ENCODE measurements at regions not wholly inside any gene's neighbourhood (a gene's known extent, or its start where the extent isn't known, plus 50 kb on each side); places are given as distances from the start of the nearest gene placed in this dataset.
"Not testable (repeated sequence)": the region's sequence is repeated elsewhere in the genome, so short reads cannot be mapped to it uniquely, and the experiment has no call there.

DNA sequence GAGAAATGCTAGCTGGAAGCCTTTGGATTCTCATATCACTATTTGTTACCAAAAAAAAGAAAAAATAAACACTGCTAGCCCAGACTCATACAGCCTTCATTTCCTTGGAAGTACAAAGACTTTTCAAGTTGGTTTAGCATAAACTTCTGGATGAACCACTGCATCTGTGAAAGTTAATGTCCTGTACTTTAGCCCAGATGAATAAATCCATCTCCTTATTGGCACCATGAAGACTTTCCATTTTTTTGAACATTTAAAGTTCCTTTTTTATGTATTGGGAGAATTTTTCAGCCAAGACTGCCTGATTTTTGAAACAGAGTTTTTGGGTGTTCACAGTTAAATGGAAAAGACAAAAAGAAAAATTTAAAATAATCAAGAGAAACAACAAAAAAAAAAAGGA is 184.0 kb upstream of the C1orf87 start:
- no peak overlapping the region for H2AFZ ChIP-seq (ENCODE audit: low read depth, low read length)
- H3K9me3 ChIP-seq (ENCODE audit: control insufficient read depth, low read length), result no peaks in the 10 kb centered on the region
- no peak overlapping the region for H3K4ac ChIP-seq (ENCODE audit: low read depth in 1 of 2, low read length in 2 of 2)
- no peak overlapping the region for H4K8ac ChIP-seq (ENCODE audit: low read length)
- H3K4me2 ChIP-seq (ENCODE audit: low read length, poor library complexity, severe bottlenecking), result no peak overlapping the region
- H3K14ac ChIP-seq (ENCODE audit: low read length in 2 of 2), result no peak overlapping the region
- H2BK12ac ChIP-seq (ENCODE audit: low read length in 2 of 2), result no peak overlapping the region
- no peak for DNase-seq
- no peaks in the 10 kb centered on the region for H3K27me3 ChIP-seq (ENCODE audit: control insufficient read depth in 1 of 2, insufficient read depth in 1 of 2, low read length in 2 of 2)
- no peak overlapping the region for H2BK120ac ChIP-seq (ENCODE audit: low read depth, low read length)
- H3K27ac ChIP-seq (ENCODE audit: low read length, poor library complexity, severe bottlenecking), result no peak overlapping the region
- H4K91ac ChIP-seq (ENCODE audit: low read length), result no peak overlapping the region
- no peaks in the 10 kb centered on the region for H3K79me1 ChIP-seq (replicated peaks; ENCODE audit: low read length, poor library complexity, severe bottlenecking)
- H3K4me1 ChIP-seq (ENCODE audit: control insufficient read depth, insufficient read depth, low read depth, low read length), result no peaks in the 10 kb centered on the region
- H2BK5ac ChIP-seq (ENCODE audit: low read depth, low read length, poor library complexity, severe bottlenecking), result no peak overlapping the region
- no peak overlapping the region for H2BK15ac ChIP-seq (ENCODE audit: low read depth, poor library complexity, severe bottlenecking)
- H3K9ac ChIP-seq (ENCODE audit: low read length), result no peak overlapping the region
- no peak overlapping the region for H3K4me3 ChIP-seq (ENCODE audit: insufficient read depth in 1 of 2, low read depth in 1 of 2, low read length in 2 of 2)
- no peak overlapping the region for H3K23ac ChIP-seq (ENCODE audit: low read length in 2 of 2)
- H2AK5ac ChIP-seq (ENCODE audit: low read length, severe bottlenecking), result no peak overlapping the region
- H3K18ac ChIP-seq (ENCODE audit: low read depth in 1 of 2, low read length in 2 of 2), result no peak overlapping the region
- no peaks in the 10 kb centered on the region for H3K36me3 ChIP-seq (ENCODE audit: control insufficient read depth in 1 of 2, insufficient read depth in 2 of 2, low read depth in 1 of 2, low read length in 2 of 2)

DNA sequence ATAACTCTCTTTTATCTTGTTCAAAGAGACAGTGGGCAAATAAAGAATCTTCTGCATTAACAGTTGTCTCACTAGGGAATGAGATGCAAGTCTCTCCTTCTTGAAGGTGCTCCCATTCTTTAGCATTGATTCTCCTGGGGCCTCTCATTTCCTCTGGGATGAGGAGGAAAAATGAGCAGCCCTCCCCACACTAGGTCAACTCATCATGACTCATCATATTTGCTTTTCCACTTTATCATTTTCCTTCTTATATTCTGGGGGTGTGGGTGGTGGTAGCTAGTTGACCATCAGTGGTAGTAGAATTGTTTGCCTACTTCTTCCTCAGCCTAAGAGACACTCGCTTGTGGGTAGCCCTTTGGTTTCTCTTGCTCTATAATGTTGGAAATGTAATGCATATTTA is 182.0 kb upstream of the C1orf87 start:
- no peak overlapping the region for H2BK5ac ChIP-seq (ENCODE audit: low read depth, low read length, poor library complexity, severe bottlenecking)
- WGBS, result no CpG with 5 or more reads among the region's 1 CpG
- no peak overlapping the region for H2AK5ac ChIP-seq (ENCODE audit: low read length, severe bottlenecking)

DNA sequence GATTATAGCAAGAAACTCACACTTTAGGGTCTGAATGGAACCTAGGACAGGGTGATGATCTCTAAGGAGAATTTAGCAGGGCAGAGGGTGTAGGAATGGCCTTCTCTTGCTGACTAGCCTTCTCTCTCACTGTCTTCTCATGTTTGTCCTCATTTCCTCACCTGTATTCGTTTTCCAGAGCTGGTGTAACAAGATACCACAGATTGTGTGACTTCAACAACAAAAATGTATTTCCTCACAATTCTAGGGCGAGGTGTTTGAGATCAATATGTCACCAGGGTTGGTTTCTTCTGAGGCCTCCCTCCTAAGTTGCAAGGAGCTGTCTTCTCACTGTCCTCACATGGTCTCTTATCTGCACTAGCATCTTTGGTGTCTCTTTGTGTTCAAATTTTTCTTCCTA is 177.9 kb upstream of the C1orf87 start:
- Histone ChIP-seq H3K4ac (ENCODE audit: low read depth in 1 of 2, low read length in 2 of 2) (no peak overlapping the region), H4K8ac (ENCODE audit: low read length) (no peak overlapping the region), H3K4me3 (ENCODE audit: insufficient read depth in 1 of 2, low read depth in 1 of 2, low read length in 2 of 2) (no peak overlapping the region), H3K79me1 (replicated peaks; ENCODE audit: low read length, poor library complexity, severe bottlenecking) (no peaks in the 10 kb centered on the region), H3K27ac (ENCODE audit: low read length, poor library complexity, severe bottlenecking) (no peak overlapping the region), H3K4me1 (ENCODE audit: control insufficient read depth, insufficient read depth, low read depth, low read length) (no peaks in the 10 kb centered on the region), H3K23ac (ENCODE audit: low read length in 2 of 2) (no peak overlapping the region), H2AFZ (ENCODE audit: low read depth, low read length) (no peak overlapping the region), H3K27me3 (ENCODE audit: control insufficient read depth in 1 of 2, insufficient read depth in 1 of 2, low read length in 2 of 2) (no peaks in the 10 kb centered on the region), H3K18ac (ENCODE audit: low read depth in 1 of 2, low read length in 2 of 2) (no peak overlapping the region), H2BK120ac (ENCODE audit: low read depth, low read length) (no peak overlapping the region), H3K4me2 (ENCODE audit: low read length, poor library complexity, severe bottlenecking) (no peak overlapping the region), H4K91ac (ENCODE audit: low read length) (no peak overlapping the region), H2AK5ac (ENCODE audit: low read length, severe bottlenecking) (no peak overlapping the region), H2BK5ac (ENCODE audit: low read depth, low read length, poor library complexity, severe bottlenecking) (no peak overlapping the region), H2BK15ac (ENCODE audit: low read depth, poor library complexity, severe bottlenecking) (no peak overlapping the region), H3K9me3 (ENCODE audit: control insufficient read depth, low read length) (no peaks in the 10 kb centered on the region), H3K9ac (ENCODE audit: low read length) (no peak overlapping the region), H2BK12ac (ENCODE audit: low read length in 2 of 2) (no peak overlapping the region), H3K14ac (ENCODE audit: low read length in 2 of 2) (no peak overlapping the region), H3K36me3 (ENCODE audit: control insufficient read depth in 1 of 2, insufficient read depth in 2 of 2, low read depth in 1 of 2, low read length in 2 of 2) (no peaks in the 10 kb centered on the region)
- WGBS, result 57% methylated on average over 2 of the region's 2 CpGs
- no peak for DNase-seq

More for the DNA sequence above, 182.0 kb upstream of the C1orf87 start:
- no peak overlapping the region for H3K4me2 ChIP-seq (ENCODE audit: low read length, poor library complexity, severe bottlenecking)
- no peaks in the 10 kb centered on the region for H3K27me3 ChIP-seq (ENCODE audit: control insufficient read depth in 1 of 2, insufficient read depth in 1 of 2, low read length in 2 of 2)
- H3K9ac ChIP-seq (ENCODE audit: low read length), result no peak overlapping the region
- no peak overlapping the region for H2BK12ac ChIP-seq (ENCODE audit: low read length in 2 of 2)
- H2BK120ac ChIP-seq (ENCODE audit: low read depth, low read length), result no peak overlapping the region
- H3K79me1 ChIP-seq (replicated peaks; ENCODE audit: low read length, poor library complexity, severe bottlenecking), result no peaks in the 10 kb centered on the region
- no peak overlapping the region for H2AFZ ChIP-seq (ENCODE audit: low read depth, low read length)
- DNase-seq, result no peak
- no peak overlapping the region for H2BK15ac ChIP-seq (ENCODE audit: low read depth, poor library complexity, severe bottlenecking)
- H3K9me3 ChIP-seq (ENCODE audit: control insufficient read depth, low read length), result no peaks in the 10 kb centered on the region
- no peak overlapping the region for H3K4me3 ChIP-seq (ENCODE audit: insufficient read depth in 1 of 2, low read depth in 1 of 2, low read length in 2 of 2)
- no peaks in the 10 kb centered on the region for H3K4me1 ChIP-seq (ENCODE audit: control insufficient read depth, insufficient read depth, low read depth, low read length)
- H3K23ac ChIP-seq (ENCODE audit: low read length in 2 of 2), result no peak overlapping the region
- H3K27ac ChIP-seq (ENCODE audit: low read length, poor library complexity, severe bottlenecking), result no peak overlapping the region
- no peak overlapping the region for H3K4ac ChIP-seq (ENCODE audit: low read depth in 1 of 2, low read length in 2 of 2)
- no peaks in the 10 kb centered on the region for H3K36me3 ChIP-seq (ENCODE audit: control insufficient read depth in 1 of 2, insufficient read depth in 2 of 2, low read depth in 1 of 2, low read length in 2 of 2)
- no peak overlapping the region for H3K18ac ChIP-seq (ENCODE audit: low read depth in 1 of 2, low read length in 2 of 2)
- no peak overlapping the region for H4K8ac ChIP-seq (ENCODE audit: low read length)
- no peak overlapping the region for H4K91ac ChIP-seq (ENCODE audit: low read length)
- H3K14ac ChIP-seq (ENCODE audit: low read length in 2 of 2), result no peak overlapping the region

DNA sequence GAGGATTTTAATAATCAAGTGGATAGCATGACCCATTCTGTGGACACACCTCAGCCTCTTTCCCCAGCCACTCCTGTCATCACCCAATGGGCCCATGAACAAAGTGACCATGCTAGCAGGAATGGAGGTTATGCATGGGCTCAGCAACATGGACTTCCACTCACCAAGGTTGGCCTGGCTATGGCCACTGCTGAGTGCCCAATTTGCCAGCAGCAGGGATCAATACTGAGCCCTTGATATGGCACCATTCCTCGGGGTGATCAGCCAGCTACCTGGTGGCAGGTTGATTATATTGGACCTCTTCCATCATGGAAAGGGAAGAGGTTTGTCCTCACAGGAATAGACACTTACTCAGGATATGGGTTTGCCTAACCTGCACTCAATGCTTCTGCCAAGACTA is 173.9 kb upstream of the C1orf87 start:
- not testable (repeated sequence) for H3K4me1 ChIP-seq (ENCODE audit: control insufficient read depth, insufficient read depth, low read depth, low read length); H3K36me3 ChIP-seq (ENCODE audit: control insufficient read depth in 1 of 2, insufficient read depth in 2 of 2, low read depth in 1 of 2, low read length in 2 of 2); H3K4me3 ChIP-seq (ENCODE audit: insufficient read depth in 1 of 2, low read depth in 1 of 2, low read length in 2 of 2); H4K8ac ChIP-seq (ENCODE audit: low read length); H2AFZ ChIP-seq (ENCODE audit: low read depth, low read length); DNase-seq; H2BK12ac ChIP-seq (ENCODE audit: low read length in 2 of 2); H3K79me1 ChIP-seq (replicated peaks; ENCODE audit: low read length, poor library complexity, severe bottlenecking); H3K27me3 ChIP-seq (ENCODE audit: control insufficient read depth in 1 of 2, insufficient read depth in 1 of 2, low read length in 2 of 2); H3K4me2 ChIP-seq (ENCODE audit: low read length, poor library complexity, severe bottlenecking); H2BK120ac ChIP-seq (ENCODE audit: low read depth, low read length); H2BK15ac ChIP-seq (ENCODE audit: low read depth, poor library complexity, severe bottlenecking); H3K14ac ChIP-seq (ENCODE audit: low read length in 2 of 2); H2BK5ac ChIP-seq (ENCODE audit: low read depth, low read length, poor library complexity, severe bottlenecking); H3K9me3 ChIP-seq (ENCODE audit: control insufficient read depth, low read length); H3K23ac ChIP-seq (ENCODE audit: low read length in 2 of 2); H4K91ac ChIP-seq (ENCODE audit: low read length); H3K9ac ChIP-seq (ENCODE audit: low read length); H3K4ac ChIP-seq (ENCODE audit: low read depth in 1 of 2, low read length in 2 of 2); H2AK5ac ChIP-seq (ENCODE audit: low read length, severe bottlenecking); H3K18ac ChIP-seq (ENCODE audit: low read depth in 1 of 2, low read length in 2 of 2); H3K27ac ChIP-seq (ENCODE audit: low read length, poor library complexity, severe bottlenecking)
- 82% methylated on average over 1 of the region's 1 CpG for WGBS
